ENCODE measurements at regions not wholly inside any gene's neighbourhood (a gene's known extent, or its start where the extent isn't known, plus 50 kb on each side); places are given as distances from the start of the nearest gene placed in this dataset.

DNA sequence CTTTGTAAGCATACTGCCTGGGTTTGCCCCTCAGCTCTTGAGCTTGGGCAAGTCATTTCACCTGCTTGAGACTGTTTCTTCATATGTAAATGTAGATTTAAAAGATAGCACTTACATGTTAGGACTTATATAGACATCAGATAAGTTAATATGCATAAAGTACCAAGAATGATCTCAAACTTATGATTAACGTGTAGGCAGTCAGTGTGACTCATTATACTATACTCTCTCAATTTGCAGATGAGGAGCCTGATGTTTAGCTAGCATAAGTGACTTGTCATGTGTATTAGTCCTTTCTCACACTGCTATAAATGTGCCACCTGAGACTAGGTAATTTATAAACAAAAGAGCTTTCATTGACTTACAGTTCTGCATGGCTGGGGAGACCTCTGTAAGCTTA lies 690.5 kb downstream of the KCNJ2 start:
- TF ChIP-seq, protein P1, sequence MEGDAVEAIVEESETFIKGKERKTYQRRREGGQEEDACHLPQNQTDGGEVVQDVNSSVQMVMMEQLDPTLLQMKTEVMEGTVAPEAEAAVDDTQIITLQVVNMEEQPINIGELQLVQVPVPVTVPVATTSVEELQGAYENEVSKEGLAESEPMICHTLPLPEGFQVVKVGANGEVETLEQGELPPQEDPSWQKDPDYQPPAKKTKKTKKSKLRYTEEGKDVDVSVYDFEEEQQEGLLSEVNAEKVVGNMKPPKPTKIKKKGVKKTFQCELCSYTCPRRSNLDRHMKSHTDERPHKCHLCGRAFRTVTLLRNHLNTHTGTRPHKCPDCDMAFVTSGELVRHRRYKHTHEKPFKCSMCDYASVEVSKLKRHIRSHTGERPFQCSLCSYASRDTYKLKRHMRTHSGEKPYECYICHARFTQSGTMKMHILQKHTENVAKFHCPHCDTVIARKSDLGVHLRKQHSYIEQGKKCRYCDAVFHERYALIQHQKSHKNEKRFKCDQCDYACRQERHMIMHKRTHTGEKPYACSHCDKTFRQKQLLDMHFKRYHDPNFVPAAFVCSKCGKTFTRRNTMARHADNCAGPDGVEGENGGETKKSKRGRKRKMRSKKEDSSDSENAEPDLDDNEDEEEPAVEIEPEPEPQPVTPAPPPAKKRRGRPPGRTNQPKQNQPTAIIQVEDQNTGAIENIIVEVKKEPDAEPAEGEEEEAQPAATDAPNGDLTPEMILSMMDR (IDR thresholded peaks at IDR 0.05), result no peak
- no peak for TF ChIP-seq ZSCAN20 (CRISPR knock-in tag; IDR thresholded peaks at IDR 0.05)
- TF ChIP-seq, protein P2, sequence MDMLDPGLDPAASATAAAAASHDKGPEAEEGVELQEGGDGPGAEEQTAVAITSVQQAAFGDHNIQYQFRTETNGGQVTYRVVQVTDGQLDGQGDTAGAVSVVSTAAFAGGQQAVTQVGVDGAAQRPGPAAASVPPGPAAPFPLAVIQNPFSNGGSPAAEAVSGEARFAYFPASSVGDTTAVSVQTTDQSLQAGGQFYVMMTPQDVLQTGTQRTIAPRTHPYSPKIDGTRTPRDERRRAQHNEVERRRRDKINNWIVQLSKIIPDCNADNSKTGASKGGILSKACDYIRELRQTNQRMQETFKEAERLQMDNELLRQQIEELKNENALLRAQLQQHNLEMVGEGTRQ (IDR thresholded peaks at IDR 0.05), result no peak
- TF ChIP-seq CHD4 (IDR thresholded peaks at IDR 0.05; ENCODE audit: borderline replicate concordance), result no peak
- TF ChIP-seq RFX5 (IDR thresholded peaks at IDR 0.05), result no peak
- TF ChIP-seq POLR2A (IDR thresholded peaks at IDR 0.05; ENCODE audit: low read length), result no peak
- TF ChIP-seq, protein P3, sequence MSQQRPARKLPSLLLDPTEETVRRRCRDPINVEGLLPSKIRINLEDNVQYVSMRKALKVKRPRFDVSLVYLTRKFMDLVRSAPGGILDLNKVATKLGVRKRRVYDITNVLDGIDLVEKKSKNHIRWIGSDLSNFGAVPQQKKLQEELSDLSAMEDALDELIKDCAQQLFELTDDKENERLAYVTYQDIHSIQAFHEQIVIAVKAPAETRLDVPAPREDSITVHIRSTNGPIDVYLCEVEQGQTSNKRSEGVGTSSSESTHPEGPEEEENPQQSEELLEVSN (IDR thresholded peaks at IDR 0.05; ENCODE audit: borderline replicate concordance, low read depth), result no peak
- no peak for TF ChIP-seq TFCP2L1 (CRISPR knock-in tag; IDR thresholded peaks at IDR 0.05)
- no peak for TF ChIP-seq CEBPB (IDR thresholded peaks at IDR 0.05)
- no peak for TF ChIP-seq PBX3 (IDR thresholded peaks at IDR 0.05)
- TF ChIP-seq ELK1 (IDR thresholded peaks at IDR 0.05; ENCODE audit: low read depth, low read length), result no peak
- TF ChIP-seq MAX (IDR thresholded peaks at IDR 0.05), result no peak
- TF ChIP-seq, protein P4, sequence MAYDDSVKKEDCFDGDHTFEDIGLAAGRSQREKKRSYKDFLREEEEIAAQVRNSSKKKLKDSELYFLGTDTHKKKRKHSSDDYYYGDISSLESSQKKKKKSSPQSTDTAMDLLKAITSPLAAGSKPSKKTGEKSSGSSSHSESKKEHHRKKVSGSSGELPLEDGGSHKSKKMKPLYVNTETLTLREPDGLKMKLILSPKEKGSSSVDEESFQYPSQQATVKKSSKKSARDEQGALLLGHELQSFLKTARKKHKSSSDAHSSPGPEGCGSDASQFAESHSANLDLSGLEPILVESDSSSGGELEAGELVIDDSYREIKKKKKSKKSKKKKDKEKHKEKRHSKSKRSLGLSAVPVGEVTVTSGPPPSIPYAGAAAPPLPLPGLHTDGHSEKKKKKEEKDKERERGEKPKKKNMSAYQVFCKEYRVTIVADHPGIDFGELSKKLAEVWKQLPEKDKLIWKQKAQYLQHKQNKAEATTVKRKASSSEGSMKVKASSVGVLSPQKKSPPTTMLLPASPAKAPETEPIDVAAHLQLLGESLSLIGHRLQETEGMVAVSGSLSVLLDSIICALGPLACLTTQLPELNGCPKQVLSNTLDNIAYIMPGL (CRISPR knock-in tag; IDR thresholded peaks at IDR 0.05; ENCODE audit: borderline replicate concordance), result no peak
- TF ChIP-seq ESRRA (IDR thresholded peaks at IDR 0.05; ENCODE audit: borderline replicate concordance, low read length), result no peak
